Endothelial cell of umbilical vein (primary cell): ENCODE measurements at regions not wholly inside any gene's neighbourhood (a gene's known extent, or its start where the extent isn't known, plus 50 kb on each side); places are given as distances from the start of the nearest gene placed in this dataset.

Experiments
- BruUV-seq: library from RNA; stranded (reverse); fragments of 400-500 nt; replicated peaks from 2 replicates; lab custom pipeline; 2021; lab: Mats Ljungman, UMichigan
- CTCF ChIA-PET: fragments of 300-600, 350-600 bp; sonication (Branson Sonifier 250); formaldehyde crosslinking; loops from one replicate; lab custom pipeline; 2021; ENCODE audit warnings: antibody characterized with exemption, inconsistent platforms; lab: Charles Lee
- POLR2A ChIA-PET: fragments of 300-600, 350-600 bp; sonication (Branson Sonifier 250); formaldehyde crosslinking; loops from one replicate; lab custom pipeline; 2021; ENCODE audit warnings: antibody characterized with exemption, inconsistent platforms; lab: Charles Lee
- DNase-seq: peaks from one replicate; pipeline ENCODE4 v3.0.0-alpha.2; 2011; ENCODE audit warnings: low read depth, low spot score
- FAIRE-seq: peaks from 2 replicates; lab custom pipeline; 2011; peaks lifted over from hg19 to GRCh38; lab: Jason Lieb, UNC
- H2AFZ ChIP-seq: 2 replicates; pipeline ENCODE4 v1.6.0; 2012; ENCODE audit warnings: low read depth, low read length, control low read depth, inconsistent platforms
- H3K27ac ChIP-seq: 2 replicates; pipeline ENCODE4 v1.5.1; 2011; ENCODE audit warnings: low read depth, mild to moderate bottlenecking, control low read depth, low read length, moderate library complexity; ENCODE audit not compliant: insufficient read depth
- H3K27me3 ChIP-seq, 2 experiments: 2 replicates each; pipeline versions ENCODE4 v1.6.0 to v1.6.1; 2011; ENCODE audit warnings: low read length in 2 of 2, mixed read lengths in 1 of 2; ENCODE audit not compliant: control insufficient read depth in 2 of 2, insufficient read depth in 2 of 2
- H3K36me3 ChIP-seq, 2 experiments: 2 replicates in 1 of 2; 3 replicates in 1 of 2; pipeline ENCODE4 v1.5.1; 2011; ENCODE audit warnings: low read length in 2 of 2, mild to moderate bottlenecking in 1 of 2, moderate library complexity in 1 of 2; ENCODE audit not compliant: control insufficient read depth in 2 of 2, insufficient read depth in 2 of 2; ENCODE audit errors: extremely low read depth in 1 of 2
- H3K4me1 ChIP-seq: 3 replicates; pipeline ENCODE4 v1.5.1; 2011; ENCODE audit warnings: mild to moderate bottlenecking, low read length; ENCODE audit not compliant: control insufficient read depth, insufficient read depth; ENCODE audit errors: extremely low read depth
- H3K4me2 ChIP-seq: 2 replicates; pipeline ENCODE4 v1.6.1; 2011; ENCODE audit warnings: low read length, control low read depth, mixed read lengths; ENCODE audit not compliant: insufficient read depth
- H3K4me3 ChIP-seq, 3 experiments: fragments of 200-600 bp in 1 of 3; sonication (generic), shearing (Covaris generic) in 1 of 3; replicated peaks in 1 of 3; 2 replicates each; pipeline ENCODE4 v1.5.1; 2011 to 2016; ENCODE audit warnings: control low read depth in 3 of 3, low read length in 3 of 3, mild to moderate bottlenecking in 2 of 3, inconsistent platforms in 1 of 3, low read depth in 1 of 3, moderate library complexity in 1 of 3; ENCODE audit not compliant: insufficient read depth in 1 of 3
- H3K79me2 ChIP-seq: 2 replicates; pipeline ENCODE4 v1.6.0; 2012; ENCODE audit warnings: low read length, inconsistent platforms; ENCODE audit not compliant: control insufficient read depth, insufficient read depth
- H3K9ac ChIP-seq: replicated peaks from 2 replicates; pipeline ENCODE3; 2011; ENCODE audit warnings: low read length, control low read depth; ENCODE audit not compliant: insufficient read depth; ENCODE audit errors: extremely low read depth
- H3K9me1 ChIP-seq: replicated peaks from 3 replicates; pipeline ENCODE4 v1.6.0; 2011; ENCODE audit warnings: mild to moderate bottlenecking, low read length; ENCODE audit not compliant: control insufficient read depth, insufficient read depth; ENCODE audit errors: extremely low read depth
- H3K9me3 ChIP-seq: replicated peaks from 2 replicates; pipeline ENCODE4 v1.5.1; 2012; ENCODE audit warnings: low read length, inconsistent platforms; ENCODE audit not compliant: control insufficient read depth, insufficient read depth
- H4K20me1 ChIP-seq: replicated peaks from 2 replicates; pipeline ENCODE3; 2011; ENCODE audit warnings: mild to moderate bottlenecking, low read length; ENCODE audit not compliant: control insufficient read depth, insufficient read depth; ENCODE audit errors: extremely low read depth
- EZH2 ChIP-seq: IDR thresholded peaks from 2 replicates; pipeline ENCODE4 v1.6.1; 2012; ENCODE audit warnings: borderline replicate concordance, low read depth, mild to moderate bottlenecking, moderate library complexity, low read length, inconsistent platforms; ENCODE audit not compliant: severe bottlenecking
- FOS ChIP-seq: IDR thresholded peaks from 2 replicates; pipeline ENCODE4 v1.6.1; 2011; ENCODE audit warnings: mild to moderate bottlenecking, low read length, moderate library complexity, borderline replicate concordance; ENCODE audit not compliant: insufficient read depth
- GATA2 ChIP-seq: IDR thresholded peaks from 2 replicates; pipeline ENCODE4 v1.7.0; 2011; ENCODE audit warnings: low read depth, mild to moderate bottlenecking, moderate library complexity, mixed read lengths, low read length; ENCODE audit not compliant: insufficient read length, insufficient read depth
- JUN ChIP-seq: IDR thresholded peaks from 2 replicates; pipeline ENCODE4 v1.6.1; 2011; ENCODE audit warnings: borderline replicate concordance, low read depth; ENCODE audit not compliant: insufficient read length, insufficient read depth
- MYC ChIP-seq: IDR thresholded peaks from one replicate; pipeline ENCODE4 v1.6.1; 2011; ENCODE audit warnings: mild to moderate bottlenecking, low read depth, low read length
- POLR2A ChIP-seq: IDR thresholded peaks from 2 replicates; pipeline ENCODE4 v1.6.1; 2012; ENCODE audit warnings: low read depth, mild to moderate bottlenecking, control low read depth, low read length
- POLR2AphosphoS5 ChIP-seq: IDR thresholded peaks from 2 replicates; pipeline ENCODE4 v1.6.1; 2012; ENCODE audit warnings: low read depth, mild to moderate bottlenecking, control low read depth, low read length, moderate library complexity; ENCODE audit not compliant: insufficient read depth
- dilution Hi-C: fragments of 300-500 bp; cut with MboI; formaldehyde crosslinking; loops from one replicate; pipeline ENCODE4 v1.15.0; 2019; ENCODE audit warnings: low sequenced_read_pairs; ENCODE audit not compliant: extremely low pct_ligation_motif_present
- intact Hi-C: fragments of 100-400 bp; cut with micrococcal nuclease; formaldehyde crosslinking; loops from one replicate; pipeline ENCODE4 v1.10.0; 2022
- TF ChIP-seq, protein P1 (sequence below), 2 donors: IDR thresholded peaks; 1 replicate in 1 of 2; 2 replicates in 1 of 2; pipeline ENCODE4 v1.5.1; 2011; ENCODE audit warnings: low read length in 2 of 2, mild to moderate bottlenecking in 2 of 2, moderate library complexity in 2 of 2, control low read depth in 1 of 2, inconsistent platforms in 1 of 2, low read depth in 1 of 2; ENCODE audit not compliant: insufficient read depth in 1 of 2; ENCODE audit errors: extremely low read depth in 1 of 2
- TF ChIP-seq, protein P2 (sequence below): IDR thresholded peaks from 2 replicates; pipeline ENCODE4 v1.6.1; 2011; ENCODE audit not compliant: insufficient read depth, insufficient read length

DNA sequence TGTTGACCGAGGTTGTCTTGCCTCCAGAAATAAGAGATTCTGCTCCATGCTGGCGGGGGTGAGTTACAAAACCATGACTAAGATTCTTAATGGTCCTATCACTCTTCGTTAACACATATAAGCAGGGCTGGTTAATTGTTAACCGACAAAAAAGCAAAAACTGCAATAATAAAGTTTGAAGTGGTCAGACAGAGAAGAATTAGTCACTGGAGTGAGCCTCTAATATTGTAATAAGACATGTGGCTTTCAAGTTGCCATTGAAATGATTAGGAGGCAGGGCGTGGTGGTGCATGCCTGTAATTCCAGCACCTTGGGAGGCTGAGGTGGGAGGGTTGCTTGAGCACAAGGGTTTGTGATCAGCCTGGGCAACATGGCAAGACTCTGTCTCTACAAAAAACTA is 78.4 kb upstream of the NR2F2 start:
- dilution Hi-C loops (no loop called here), intact Hi-C loops (no loop called here)
- no TSS peak for BruUV-seq
- no peaks in the 10 kb centered on the region for H3K9me3 ChIP-seq
- peaks cover 0 to 2% of the 10 kb centered on the region in 2 experiments for H3K36me3 ChIP-seq
- H3K9ac ChIP-seq: no peak overlapping the region
- no peaks in the 10 kb centered on the region for H4K20me1 ChIP-seq
- FAIRE-seq (no peak), DNase-seq (no peak)
- H3K27ac ChIP-seq: no peak overlapping the region
- no peaks in the 10 kb centered on the region for H3K27me3 ChIP-seq
- no peaks in the 10 kb centered on the region for H3K4me1 ChIP-seq
- no peak overlapping the region for H2AFZ ChIP-seq
- no peak for TF ChIP-seq GATA2
- TF ChIP-seq EZH2: no peak
- TF ChIP-seq MYC: no peak
- TF ChIP-seq, protein P1, sequence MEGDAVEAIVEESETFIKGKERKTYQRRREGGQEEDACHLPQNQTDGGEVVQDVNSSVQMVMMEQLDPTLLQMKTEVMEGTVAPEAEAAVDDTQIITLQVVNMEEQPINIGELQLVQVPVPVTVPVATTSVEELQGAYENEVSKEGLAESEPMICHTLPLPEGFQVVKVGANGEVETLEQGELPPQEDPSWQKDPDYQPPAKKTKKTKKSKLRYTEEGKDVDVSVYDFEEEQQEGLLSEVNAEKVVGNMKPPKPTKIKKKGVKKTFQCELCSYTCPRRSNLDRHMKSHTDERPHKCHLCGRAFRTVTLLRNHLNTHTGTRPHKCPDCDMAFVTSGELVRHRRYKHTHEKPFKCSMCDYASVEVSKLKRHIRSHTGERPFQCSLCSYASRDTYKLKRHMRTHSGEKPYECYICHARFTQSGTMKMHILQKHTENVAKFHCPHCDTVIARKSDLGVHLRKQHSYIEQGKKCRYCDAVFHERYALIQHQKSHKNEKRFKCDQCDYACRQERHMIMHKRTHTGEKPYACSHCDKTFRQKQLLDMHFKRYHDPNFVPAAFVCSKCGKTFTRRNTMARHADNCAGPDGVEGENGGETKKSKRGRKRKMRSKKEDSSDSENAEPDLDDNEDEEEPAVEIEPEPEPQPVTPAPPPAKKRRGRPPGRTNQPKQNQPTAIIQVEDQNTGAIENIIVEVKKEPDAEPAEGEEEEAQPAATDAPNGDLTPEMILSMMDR (IDR thresholded peaks at IDR 0.05; ENCODE audit: extremely low read depth in 1 of 2, insufficient read depth in 1 of 2, low read depth in 1 of 2, low read length in 2 of 2): no peak
- no peak for TF ChIP-seq POLR2A
- no peak for TF ChIP-seq JUN
- TF ChIP-seq FOS: no peak
- TF ChIP-seq, protein P2, sequence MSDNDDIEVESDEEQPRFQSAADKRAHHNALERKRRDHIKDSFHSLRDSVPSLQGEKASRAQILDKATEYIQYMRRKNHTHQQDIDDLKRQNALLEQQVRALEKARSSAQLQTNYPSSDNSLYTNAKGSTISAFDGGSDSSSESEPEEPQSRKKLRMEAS: no peak
- TF ChIP-seq POLR2AphosphoS5: no peak
- POLR2A ChIA-PET: no interaction called here
- no peaks in the 10 kb centered on the region for H3K9me1 ChIP-seq
- H3K4me2 ChIP-seq: no peak overlapping the region
- CTCF ChIA-PET: no interaction called here
- no peaks in the 10 kb centered on the region for H3K79me2 ChIP-seq
- no peak overlapping the region for H3K4me3 ChIP-seq
